COLO829 (cell line): ENCODE measurements at regions not wholly inside any gene's neighbourhood (a gene's known extent, or its start where the extent isn't known, plus 50 kb on each side); places are given as distances from the start of the nearest gene placed in this dataset.
A peak's percentile ranks its signal among the peaks of the same experiment; 100 is the strongest.
"Not testable (repeated sequence)": the region's sequence is repeated elsewhere in the genome, so short reads cannot be mapped to it uniquely, and the experiment has no call there.

ENCODE experiments used
- DNase-seq: peaks from one replicate; pipeline ENCODE4 v3.0.0; 2012; ENCODE audit warnings: low spot score

DNA sequence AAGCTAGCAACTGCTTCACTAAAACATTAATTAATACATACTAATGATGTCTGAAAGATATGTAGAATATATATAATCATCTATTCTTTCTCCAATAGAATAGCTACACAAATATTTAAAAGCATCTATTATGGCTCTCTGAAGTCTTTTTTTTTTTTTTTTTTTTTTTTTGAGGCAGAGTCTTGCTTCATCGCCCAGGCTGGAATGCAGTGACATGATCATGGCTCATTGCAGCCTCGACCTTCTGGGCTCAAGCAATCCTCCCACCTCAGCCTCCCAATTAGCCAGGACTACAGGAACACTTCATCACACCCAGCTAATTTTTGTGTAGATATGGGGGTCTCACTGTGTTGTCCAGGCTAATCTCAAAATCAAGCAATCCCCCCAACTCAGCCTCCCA is 120.4 kb upstream of the KYNU start:
- no peak for DNase-seq

DNA sequence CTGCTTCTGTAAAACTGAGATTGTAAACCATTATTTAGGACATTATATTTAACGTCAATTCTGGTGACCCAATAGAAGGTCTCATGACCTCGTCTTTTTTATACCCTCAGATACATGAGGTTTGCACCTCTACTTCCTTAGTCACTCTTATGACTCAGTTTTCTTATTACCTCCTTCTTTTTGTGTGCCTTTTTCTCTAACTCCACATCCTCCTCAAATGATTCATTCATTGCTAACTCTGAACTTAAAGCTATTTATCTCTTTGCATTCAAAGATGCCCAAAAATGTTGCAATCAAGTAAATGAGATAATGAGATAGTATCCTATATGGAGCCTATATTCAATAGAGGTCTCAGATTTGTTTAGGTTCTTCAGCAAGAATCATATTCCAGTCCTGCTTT is 121.0 kb upstream of the KYNU start:
- DNase-seq = peak; percentile 8

DNA sequence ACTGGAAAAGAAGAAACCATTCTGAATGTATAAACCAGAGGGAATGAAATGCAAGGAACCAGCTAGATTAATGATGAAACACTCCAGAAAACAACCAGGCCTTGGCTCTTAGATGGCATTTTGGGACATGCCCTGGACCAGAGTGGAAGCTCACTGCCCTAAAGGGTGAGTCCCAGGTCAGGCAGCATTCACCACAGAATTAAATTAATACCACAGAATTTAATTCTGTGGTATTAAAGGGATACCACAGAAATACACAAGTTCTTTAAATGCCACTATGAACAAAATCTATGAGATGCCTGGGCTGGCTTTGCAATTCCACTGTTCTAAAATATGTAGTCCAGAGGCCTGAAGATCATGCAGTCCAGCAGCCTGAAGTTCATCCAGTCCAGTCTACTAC is 122.3 kb upstream of the KYNU start:
- DNase-seq = no peak

DNA sequence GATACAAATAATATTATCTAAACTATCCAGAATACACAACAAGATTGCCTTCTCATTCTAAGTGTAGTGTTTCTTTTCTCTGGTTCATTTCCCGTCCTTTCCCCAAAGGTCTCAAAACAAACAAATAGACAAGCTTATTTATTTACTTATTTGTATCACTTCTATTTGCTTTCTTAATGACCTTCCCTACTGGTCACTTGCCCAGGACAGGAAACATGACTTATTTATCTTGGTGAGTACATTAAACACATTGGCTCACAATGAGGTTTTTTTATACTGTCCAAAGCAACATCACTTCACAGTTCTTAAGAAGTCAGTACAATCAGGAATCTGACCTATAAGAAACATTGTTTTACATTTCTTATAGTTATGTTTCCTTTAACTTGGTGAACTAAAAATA is 123.3 kb upstream of the KYNU start:
- no peak for DNase-seq

DNA sequence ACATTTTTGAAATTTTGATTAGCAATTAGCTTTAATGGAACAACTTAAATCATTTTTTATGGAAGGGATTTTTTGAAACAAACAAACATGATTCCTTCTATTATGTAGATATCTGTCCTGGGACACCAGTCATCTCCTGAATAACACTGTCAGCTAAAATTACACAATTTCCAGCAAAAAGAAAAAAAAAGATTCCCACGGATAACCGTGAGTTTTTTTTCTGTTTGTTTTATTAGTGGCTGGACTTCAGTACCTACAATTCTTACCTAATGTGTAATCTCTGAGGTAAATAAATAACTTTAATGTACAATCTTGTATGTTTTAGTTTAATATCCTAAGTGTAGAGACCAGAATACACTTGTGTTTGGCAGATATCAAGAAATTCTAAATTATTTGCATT is 126.6 kb upstream of the KYNU start:
- DNase-seq = no peak

DNA sequence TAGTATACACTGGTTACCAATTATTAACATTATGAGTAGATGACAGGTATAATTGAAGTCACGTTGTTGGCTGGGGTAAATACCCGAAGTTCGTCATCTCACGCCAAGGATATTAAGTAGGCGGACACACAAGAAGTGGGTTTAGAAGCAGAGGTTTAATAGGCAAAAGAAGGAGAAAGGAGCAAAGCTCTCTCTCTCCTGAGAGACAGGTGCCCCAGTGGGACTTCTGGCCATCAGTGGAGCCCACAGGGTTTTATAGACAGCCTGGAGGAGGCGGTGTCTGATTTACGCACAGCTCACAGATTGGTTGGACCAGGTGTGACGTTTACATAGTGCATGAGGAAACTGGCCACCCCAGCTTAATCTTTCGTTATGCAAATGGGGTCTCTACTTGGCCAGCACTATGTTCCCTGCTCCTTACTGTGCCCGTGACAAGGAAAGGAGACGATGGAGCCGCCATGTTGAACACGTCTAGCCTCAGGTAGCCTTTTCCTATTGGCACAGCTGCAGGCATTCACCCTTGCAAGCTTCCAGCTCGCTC is 128.8 kb upstream of the KYNU start:
- DNase-seq = no peak

DNA sequence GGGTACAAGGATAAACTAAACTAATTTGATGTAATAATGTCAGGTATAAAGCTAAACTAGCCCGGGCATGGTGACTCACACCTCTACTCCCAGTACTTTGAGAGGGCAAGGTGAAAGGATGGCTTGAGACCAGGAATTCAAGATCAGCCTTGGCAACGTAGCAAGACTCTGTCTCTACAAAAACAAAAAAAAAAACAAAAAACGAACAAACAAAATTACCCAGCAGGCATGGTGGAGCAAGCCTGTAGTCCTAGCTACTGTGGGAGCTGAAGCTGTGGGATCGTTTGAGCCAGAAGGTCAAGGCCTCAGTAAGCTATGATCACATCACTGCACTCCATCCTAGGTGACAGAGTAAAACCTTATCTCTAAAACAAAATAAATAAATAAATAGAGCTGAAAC is 131.8 kb upstream of the KYNU start:
- no peak for DNase-seq

DNA sequence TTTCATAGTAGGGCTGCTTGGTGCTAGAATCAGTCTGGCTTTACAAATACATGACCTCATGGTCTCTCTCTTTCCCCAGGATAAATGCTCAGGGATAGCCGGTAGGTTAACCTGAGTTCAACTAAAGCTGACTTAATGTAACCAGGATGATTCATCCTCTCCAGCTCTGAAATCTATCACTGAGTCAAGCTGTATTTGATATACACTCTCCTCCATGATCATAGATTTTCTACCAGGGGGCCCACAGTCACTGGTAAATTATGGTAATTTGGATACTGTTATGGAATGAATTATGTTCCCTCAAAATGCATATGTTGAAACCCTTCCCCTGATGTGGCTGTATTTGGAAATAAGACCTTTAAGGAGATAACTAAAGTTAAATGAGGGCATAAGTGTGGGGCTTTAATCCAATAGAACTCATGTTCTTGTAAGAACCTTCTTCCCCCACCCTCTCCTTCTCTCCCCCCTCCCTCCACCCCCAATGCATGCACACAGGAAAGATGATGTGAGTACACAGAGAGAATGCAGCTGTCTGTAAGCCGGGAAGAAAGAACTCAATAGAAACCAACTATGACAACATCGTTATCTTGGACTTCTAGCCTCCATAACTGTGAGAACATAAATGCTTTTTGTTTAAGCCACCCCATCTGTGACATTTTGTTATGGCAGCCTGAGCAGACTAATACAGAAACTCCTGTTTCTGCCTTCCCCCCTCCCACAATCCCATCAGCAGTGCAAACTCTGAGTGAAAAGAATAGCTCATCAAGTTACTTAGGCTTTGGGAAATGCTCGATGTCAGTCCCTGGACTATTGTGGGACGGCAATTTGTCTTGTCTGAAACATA is 134.9 kb upstream of the KYNU start:
- peak; percentile 8 for DNase-seq

DNA sequence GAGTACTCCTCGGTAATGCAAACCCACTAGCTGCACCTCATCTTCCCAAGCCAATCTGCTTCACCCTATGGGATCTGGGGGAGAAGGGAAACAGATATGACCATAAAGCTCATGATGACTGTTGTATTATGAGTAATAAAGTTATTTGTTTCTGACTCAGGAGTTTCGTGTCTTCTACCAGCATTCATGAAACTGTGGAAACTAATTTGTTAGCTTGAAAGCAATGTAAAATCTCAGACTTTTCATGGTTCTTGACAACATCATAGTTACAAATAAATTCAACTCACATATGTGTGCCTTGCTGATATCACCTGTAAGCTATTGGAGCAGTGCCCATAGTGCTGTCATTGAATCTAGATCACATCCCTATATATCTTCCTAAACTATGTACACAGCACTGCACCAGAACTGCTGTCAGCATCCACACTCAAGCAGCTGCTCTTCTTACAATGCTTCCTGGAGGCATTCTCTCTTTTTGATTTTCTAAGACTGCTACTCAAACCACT is 135.6 kb upstream of the KYNU start:
- no peak for DNase-seq

DNA sequence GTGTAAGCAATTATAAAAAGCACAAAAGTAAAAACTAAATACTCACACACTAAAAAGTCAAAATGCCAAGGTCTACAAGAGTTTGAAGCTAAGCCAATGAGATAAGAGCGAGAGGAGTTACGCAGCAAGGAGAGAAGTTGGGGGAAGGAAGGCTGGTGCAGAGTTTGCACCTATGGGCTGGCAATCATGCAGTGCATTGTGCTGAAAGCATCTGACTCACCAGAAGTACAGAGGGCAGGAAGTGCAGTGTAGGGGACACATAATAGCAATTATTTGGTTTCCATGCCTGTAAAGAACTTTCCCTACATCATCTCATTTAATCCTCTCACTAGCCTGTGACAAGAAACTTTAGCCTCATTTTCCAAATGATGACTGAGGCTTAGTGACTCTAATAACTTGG is 142.7 kb upstream of the KYNU start:
- no peak for DNase-seq

DNA sequence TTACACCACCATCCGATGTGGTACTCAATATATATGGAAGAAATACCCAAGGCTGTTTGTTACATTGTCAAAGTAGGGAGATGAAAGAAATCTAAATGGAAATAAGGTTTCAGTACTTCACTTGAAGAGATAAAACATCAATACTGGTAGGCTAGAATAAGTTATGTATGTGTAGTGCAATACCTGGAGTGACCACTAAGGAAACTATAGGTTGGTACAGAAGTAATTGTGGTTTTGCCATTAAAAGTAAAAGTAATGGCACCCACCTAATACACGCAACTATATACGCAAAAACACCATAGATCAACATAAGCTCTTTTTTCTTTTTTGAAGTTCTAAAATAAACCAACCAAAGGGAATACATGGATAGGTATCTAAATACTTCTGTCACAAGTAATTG is 143.2 kb upstream of the KYNU start:
- no peak for DNase-seq

DNA sequence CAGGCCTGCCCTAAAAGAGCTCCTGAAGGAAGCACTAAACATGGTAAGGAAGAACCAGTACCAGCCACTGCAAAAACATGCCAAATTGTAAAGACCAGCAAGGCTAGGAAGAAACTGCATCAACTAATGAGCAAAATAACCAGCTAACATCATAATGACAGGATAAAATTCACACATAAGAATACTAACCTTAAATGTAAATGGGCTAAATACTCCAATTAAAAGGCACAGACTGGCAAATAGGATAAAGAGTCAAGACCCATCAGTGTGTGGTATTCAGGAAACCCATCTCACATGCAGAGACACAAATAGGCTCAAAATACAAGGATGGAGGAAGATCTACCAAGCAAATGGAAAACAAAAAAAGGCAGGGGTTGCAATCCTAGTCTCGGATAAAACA is 147.7 kb upstream of the KYNU start:
- DNase-seq = not testable (repeated sequence)

DNA sequence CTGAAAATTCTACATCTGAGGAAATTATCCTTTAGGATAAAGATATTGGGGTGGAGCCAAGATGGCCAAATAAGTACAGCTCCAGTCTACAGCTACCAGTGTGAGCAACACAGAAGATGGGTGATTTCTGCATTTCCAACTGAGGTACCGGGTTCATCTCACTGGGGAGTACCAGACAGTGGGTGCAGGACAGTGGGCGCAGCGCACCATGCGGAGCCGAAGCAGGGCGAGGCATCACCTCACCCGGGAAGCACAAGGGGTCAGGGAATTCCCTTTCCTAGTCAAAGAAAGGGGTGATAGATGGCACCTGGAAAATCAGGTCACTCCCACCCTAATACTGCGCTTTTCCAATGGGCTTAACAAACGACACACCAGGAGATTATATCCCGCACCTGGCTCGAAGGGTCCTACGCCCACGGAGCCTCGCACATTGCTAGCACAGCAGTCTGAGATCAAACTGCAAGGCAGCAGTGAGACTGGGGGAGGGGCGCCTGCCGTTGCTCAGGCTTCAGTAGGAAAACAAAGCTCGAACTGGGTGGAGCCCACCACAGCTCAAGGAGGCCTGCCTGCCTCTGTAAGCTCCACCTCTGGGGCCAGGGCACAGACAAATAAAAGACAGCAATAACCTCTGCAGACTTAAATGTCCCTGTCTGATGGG is 149.5 kb upstream of the KYNU start:
- not testable (repeated sequence) for DNase-seq

DNA sequence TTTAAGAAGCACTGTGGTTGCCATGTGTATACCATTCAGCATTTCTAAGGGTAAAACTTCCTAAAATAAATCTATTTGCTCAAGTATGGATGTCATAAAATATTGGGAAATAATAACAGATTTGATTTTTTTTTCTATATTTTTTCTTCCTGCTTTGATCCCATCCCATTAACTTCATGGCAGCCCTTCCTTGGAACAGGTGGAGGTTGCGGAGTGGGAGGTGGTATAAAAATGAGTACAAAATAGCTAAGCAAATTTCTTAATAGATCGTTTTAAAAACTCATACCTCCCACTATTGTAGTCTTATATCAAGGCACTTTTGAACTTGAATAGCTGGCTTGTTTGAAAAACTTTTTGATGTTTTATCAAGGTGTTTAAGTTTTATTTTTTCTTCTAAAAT is 152.1 kb upstream of the KYNU start:
- DNase-seq = no peak

DNA sequence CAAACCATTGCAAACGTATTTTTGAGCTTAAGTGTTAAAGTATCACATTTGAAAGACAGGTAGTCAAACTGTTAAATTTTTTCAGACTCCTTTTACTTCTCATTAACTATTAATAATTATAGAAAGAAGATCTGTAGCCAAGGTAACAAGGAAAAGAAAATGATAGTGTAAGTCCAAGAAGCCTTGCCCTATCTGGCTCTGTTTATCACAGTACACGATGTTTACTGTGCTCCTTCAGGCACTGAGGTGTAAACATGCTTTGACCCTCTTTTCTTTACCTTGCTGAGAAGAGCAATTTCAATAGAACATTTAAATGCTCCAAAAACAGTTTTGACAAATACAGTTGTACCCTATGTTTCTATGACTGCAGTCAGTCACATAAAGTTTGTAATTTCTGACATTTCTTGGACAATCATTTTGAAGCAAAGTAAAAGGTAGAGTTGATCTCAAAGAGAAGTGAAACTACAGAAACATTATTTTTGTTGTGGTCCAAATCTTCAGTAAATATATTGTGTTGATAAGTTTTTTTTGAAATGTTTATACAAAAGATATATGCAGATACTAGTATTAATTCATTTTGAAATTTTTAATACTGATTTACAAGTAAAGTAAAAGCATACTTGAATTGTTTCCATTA is 152.6 kb upstream of the KYNU start:
- no peak for DNase-seq

DNA sequence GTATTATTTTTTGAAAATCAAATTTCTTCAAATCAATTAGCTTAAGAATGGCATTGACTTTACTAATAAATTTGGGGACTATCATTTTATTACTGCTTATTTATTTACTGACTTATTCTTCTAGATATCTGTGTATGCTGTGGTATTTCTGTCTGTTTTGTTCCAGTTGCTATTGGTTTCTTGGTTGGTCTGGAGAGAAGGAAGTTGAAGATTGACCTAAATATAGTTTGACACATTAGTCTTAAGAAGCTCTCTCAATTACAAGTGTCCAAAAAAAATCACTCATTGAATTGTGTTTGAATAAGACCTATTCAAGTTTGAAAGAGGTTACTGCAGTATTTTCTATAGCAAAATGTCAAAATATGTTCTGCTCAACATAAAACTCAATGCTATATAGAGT is 153.3 kb upstream of the KYNU start:
- no peak for DNase-seq

DNA sequence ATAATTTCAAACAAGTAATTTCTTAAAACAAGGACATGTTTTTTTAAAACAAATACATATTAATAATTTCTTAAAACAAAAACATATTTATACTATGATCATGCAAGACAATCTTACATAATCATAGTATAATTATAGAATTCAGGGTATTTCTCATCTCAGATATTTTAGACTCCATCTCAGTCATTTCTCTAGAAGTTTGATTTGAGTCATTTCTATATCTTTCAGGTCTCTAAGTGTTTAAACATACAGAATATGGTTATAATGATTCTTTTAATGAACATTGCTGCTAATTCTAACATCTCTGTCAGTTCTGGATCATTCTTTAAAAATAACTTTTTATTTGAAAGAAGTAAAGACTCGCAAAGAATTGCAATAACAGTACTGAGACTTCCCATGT is 154.2 kb upstream of the KYNU start:
- DNase-seq = no peak

DNA sequence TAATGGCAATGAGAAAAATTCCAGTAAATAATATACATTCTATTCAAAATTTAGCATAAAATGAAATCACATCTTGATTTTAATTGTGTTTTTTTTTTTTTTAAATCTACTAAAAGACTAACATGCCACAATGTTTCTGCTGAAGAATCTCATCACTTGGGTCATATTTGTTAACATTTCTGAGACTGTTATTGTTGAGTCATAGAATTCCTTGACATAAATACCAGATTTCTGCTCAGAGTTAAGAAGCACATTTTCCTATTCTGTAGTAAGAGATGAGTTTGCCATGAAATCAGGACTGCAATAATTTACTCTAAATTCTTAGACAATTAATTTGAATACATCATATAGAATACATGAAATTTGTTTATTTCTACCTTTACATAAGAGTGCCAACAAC is 154.9 kb upstream of the KYNU start:
- no peak for DNase-seq

DNA sequence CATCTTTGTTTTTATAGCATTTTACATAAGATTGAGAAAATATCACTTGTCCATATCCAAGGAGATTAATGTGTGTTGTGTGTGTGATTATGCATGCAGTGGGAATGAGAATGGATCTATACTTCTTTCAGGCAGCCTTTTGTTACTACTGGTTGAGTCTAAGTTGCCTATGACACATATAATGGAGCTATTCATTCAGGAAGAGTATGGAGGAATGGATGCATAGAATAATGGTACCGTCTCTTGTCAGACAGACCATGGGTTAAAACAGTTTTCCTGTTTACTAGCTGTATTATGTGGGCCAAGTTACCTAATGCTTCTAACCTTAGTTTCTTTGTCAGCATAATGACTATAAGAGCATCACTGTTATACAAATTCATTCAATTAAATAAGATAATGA is 155.4 kb upstream of the KYNU start:
- peak; percentile 17 for DNase-seq

DNA sequence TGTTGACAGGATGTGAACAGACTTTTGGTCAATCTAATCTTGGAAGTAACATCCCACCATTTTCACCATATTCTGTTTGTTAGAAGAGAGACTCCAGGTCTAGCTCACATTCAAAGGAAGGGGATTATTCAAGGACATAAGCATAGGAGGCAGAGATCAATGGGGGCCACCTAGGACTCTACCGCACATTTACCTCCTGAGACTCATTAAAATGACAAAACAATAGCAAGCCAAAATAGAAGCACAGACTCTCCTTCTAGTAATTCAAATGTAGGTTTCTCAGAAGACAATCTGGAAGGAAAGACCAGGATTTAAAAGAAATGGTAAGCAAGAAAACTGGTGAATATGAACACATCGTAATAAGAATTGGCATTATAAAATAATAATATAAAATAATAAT is 156.4 kb upstream of the KYNU start:
- DNase-seq = no peak

DNA sequence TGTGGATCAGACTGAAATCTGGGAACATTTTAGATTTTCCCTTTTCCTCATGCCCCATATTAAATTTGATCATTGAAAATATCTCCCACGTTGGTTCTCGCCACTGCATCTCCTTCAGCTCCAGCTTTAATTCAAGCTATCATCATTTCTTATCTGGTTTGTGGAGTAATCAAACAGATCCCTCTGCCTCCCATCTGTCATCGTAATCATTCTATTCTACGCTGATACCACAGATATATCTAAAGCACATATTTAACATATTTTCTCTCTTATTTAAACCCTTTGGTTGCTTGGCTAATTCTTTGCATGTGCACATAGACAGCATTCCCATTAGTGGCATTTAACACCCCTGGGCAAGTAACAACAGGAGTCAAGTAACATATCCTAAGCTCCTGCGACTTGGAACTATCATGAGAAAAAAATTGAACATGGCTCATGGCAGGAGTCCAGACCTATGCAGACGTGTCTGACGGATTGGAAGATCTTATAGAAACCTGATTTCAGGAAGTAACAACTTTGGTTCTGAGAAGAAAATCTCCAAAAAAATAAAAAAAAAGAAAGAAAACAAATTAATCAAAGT is 158.8 kb upstream of the KYNU start:
- DNase-seq = no peak

DNA sequence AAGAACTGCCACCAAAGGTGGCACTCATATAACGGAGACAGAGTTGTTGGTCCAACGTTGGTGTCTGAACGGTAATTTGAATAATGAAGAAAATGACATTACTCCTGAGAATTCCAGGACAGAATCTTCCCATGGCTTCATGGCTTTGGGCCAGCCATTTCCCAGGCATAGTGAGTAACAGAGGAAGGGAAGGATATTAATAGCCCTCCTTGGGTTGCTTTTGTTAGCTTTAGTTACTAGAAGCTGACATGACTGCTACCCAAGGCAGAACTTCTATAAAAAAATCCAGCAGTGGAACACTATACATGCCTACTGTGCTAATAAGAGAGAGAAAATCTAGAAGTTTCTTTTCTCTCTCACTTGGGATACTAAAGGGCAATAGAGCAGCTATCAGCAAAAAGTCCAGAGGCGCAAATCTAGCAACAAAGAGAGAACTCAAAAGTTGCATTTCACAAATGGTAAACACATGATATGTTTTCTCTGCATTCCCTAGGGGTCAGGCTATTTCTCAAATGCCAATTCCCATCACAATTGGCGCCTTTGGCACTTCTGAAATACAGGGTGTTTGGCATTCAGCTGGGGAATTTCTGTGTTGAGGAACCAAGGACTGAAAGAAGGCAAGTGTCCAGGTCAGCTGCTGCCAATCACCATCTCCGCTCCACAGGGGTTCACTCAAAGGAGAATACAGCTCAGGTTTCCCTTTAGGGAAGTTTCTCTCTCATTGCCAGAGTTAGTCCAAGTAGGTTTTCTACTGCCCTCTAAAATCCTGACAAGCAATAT is 160.8 kb upstream of the KYNU start:
- DNase-seq = peak; percentile 13
